Thoracic aorta (tissue), 2 donors: ENCODE measurements at regions not wholly inside any gene's neighbourhood (a gene's known extent, or its start where the extent isn't known, plus 50 kb on each side); places are given as distances from the start of the nearest gene placed in this dataset.

Experiments
- ATAC-seq: fragments of 150-250 bp; one replicate; pipeline ENCODE4 v1.8.0; 2017; ENCODE audit warnings: low read depth; ENCODE audit not compliant: insufficient number of reproducible peaks, low FRiP score
- DNase-seq: peaks from one replicate; pipeline ENCODE4 v3.0.0-alpha.2; 2020; ENCODE audit warnings: low spot score
- H3K27ac ChIP-seq, 2 donors: fragments of 200-600 bp; sonication (generic); 1 replicate in 1 of 2; 2 replicates in 1 of 2; pipeline ENCODE4 v1.5.1; 2016; ENCODE audit warnings: mild to moderate bottlenecking in 2 of 2, moderate library complexity in 2 of 2
- H3K27me3 ChIP-seq: fragments of 200-600 bp; sonication (generic); replicated peaks from 2 replicates; pipeline ENCODE4 v1.6.0; 2016; ENCODE audit warnings: mild to moderate bottlenecking; ENCODE audit not compliant: insufficient read depth
- H3K36me3 ChIP-seq: fragments of 200-600 bp; sonication (generic); one replicate; pipeline ENCODE4 v1.5.1; 2016
- H3K4me1 ChIP-seq, 2 donors: fragments of 200-600 bp; sonication (generic); 1 replicate in 1 of 2; 2 replicates in 1 of 2; pipeline versions ENCODE4 v1.5.1 to v1.6.0; 2016; ENCODE audit warnings: low read depth in 2 of 2, mild to moderate bottlenecking in 1 of 2; ENCODE audit not compliant: control insufficient read depth in 1 of 2
- H3K4me3 ChIP-seq: fragments of 200-600 bp; sonication (generic); 2 replicates; pipeline ENCODE4 v1.5.1; 2016; ENCODE audit warnings: mild to moderate bottlenecking
- H3K9me3 ChIP-seq: fragments of 200-600 bp; sonication (generic); 2 replicates; pipeline ENCODE4 v1.5.1; 2016
- TF ChIP-seq, protein P1 (sequence below): fragments of 200-600 bp; sonication (generic); IDR thresholded peaks from one replicate; pipeline ENCODE4 v1.5.1; 2019; ENCODE audit warnings: antibody characterized with exemption

DNA sequence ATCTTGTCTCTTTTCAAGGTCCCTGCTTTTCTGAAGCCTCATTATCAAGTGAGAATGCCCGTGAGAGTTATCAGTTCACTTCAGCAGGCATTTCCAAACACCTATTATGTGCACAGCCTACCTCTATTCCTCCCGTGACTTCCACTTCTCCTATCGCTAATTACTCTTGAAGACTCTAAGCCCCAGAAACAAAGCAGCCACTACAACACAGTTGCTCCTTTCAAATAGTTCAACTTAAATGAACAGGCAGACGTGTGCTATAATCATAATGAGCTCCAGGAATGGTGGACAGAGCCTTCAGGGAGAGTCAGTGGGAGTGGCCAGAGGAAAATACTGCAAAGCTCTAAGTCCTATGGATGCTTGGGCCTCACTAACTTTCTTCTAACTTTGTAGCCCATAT is 159.0 kb downstream of the RDH14 start:
- DNase-seq (no peak), ATAC-seq (no peak)
- Histone ChIP-seq H3K4me1 (no peaks in the 10 kb centered on the region), H3K27ac (no peak overlapping the region), H3K36me3 (no peaks in the 10 kb centered on the region), H3K4me3 (no peak overlapping the region), H3K9me3 (no peaks in the 10 kb centered on the region), H3K27me3 (no peaks in the 10 kb centered on the region)
- TF ChIP-seq, protein P1, sequence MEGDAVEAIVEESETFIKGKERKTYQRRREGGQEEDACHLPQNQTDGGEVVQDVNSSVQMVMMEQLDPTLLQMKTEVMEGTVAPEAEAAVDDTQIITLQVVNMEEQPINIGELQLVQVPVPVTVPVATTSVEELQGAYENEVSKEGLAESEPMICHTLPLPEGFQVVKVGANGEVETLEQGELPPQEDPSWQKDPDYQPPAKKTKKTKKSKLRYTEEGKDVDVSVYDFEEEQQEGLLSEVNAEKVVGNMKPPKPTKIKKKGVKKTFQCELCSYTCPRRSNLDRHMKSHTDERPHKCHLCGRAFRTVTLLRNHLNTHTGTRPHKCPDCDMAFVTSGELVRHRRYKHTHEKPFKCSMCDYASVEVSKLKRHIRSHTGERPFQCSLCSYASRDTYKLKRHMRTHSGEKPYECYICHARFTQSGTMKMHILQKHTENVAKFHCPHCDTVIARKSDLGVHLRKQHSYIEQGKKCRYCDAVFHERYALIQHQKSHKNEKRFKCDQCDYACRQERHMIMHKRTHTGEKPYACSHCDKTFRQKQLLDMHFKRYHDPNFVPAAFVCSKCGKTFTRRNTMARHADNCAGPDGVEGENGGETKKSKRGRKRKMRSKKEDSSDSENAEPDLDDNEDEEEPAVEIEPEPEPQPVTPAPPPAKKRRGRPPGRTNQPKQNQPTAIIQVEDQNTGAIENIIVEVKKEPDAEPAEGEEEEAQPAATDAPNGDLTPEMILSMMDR: no peak

DNA sequence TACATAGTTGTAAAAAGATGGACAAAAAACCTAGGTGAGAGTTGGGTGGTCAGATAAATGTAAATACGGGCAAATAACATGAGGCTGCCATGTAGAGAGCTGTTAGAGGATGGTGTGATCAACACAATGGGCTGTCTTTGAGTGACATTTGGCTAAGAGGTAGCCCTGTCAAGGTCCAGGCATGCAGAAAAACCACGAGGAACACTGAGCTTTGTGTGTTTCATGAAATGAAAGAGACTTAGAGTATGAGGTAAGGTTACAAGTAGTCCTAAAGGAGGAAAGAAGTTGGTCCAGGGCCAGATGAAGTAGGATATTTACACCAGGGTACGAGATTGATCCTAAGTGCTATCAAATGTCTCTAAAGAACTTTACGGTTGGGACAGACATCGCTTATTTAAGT is 160.9 kb downstream of the RDH14 start:
- Histone ChIP-seq H3K27ac (no peak overlapping the region), H3K4me1 (no peaks in the 10 kb centered on the region), H3K9me3 (no peaks in the 10 kb centered on the region), H3K36me3 (no peaks in the 10 kb centered on the region), H3K4me3 (no peak overlapping the region), H3K27me3 (no peaks in the 10 kb centered on the region)
- DNase-seq (no peak), ATAC-seq (no peak)
- TF ChIP-seq, protein P1: no peak

DNA sequence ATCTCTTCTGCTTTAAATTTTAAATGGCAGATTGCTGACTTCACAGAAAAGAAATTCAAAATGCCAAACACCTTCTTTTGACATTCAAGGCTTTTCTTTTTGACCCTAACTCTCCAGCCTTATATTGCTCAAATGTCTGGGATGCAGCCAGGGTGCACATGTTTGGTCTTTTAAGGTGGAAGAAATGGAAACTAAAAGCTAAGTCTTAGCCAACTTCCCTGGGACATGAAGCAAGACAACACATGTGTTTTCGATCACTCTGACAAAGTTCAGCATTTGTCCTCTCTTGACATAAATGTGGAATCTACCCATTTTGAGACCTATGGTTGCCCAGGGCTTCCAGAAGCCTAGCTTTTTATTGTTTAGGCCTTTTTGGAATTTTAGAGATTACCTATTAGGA is 161.6 kb downstream of the RDH14 start:
- TF ChIP-seq, protein P1: no peak
- ATAC-seq (no peak), DNase-seq (no peak)
- H3K27ac ChIP-seq: no peak overlapping the region
- H3K9me3 ChIP-seq: no peaks in the 10 kb centered on the region
- H3K4me3 ChIP-seq: no peak overlapping the region
- H3K4me1 ChIP-seq: no peaks in the 10 kb centered on the region
- no peaks in the 10 kb centered on the region for H3K27me3 ChIP-seq
- H3K36me3 ChIP-seq: no peaks in the 10 kb centered on the region

DNA sequence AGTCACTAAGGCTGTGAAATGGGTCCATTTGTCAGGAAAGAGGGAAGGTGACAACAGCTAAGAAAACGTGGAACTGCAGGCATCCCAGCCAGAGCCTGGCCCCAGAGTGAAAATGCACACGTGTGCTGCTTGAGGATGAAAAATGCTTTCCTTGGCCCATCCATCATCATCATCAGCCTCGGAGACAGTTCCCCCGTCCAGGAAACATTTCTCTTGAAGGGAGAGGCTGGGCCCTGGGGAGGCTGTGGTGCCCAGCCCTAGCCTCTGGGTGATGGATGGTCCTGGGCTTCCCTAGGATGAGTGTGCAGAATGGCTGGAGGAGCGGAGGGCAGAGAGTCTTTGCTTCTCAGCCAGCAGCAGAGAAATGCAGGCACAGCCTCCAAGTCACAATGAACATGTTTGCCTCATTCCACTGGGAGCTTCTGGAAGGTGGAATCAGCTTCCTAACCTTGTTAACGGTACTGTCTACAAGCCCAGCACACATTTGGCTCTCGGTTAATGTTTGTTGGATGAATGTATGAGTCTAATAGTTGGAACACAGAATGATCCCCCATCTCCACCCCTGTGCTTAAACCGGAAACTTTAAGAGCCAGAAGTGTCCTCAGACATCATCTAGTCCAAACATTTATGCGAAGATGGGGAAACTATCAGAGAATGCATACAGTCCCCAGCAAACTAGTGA is 164.0 kb downstream of the RDH14 start:
- TF ChIP-seq, protein P1: no peak
- Histone ChIP-seq H3K4me1 (no peaks in the 10 kb centered on the region), H3K27ac (no peak overlapping the region), H3K36me3 (no peaks in the 10 kb centered on the region), H3K9me3 (no peaks in the 10 kb centered on the region), H3K27me3 (no peaks in the 10 kb centered on the region), H3K4me3 (no peak overlapping the region)
- DNase-seq (no peak), ATAC-seq (no peak)

DNA sequence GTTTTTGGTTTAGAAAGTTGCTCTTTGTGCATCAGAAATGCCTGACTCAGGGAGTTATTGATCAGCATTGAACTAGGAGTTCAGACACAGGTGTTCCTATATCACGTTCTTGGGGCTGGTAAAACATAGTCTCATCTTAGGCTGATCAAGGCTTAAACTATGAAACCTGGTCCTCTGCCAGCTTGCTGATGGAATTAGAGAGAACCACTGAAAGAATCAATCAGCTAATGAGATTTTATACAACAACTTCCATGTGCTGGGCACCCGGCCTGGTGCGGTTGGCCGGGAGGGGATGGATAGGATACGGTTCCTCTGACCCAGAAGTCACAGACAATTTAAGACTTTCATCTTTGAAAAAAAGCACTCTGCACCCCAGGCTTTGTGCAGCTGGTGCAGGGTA is 164.9 kb downstream of the RDH14 start:
- H3K9me3 ChIP-seq: no peaks in the 10 kb centered on the region
- no peaks in the 10 kb centered on the region for H3K27me3 ChIP-seq
- DNase-seq (no peak), ATAC-seq (no peak)
- H3K36me3 ChIP-seq: no peaks in the 10 kb centered on the region
- TF ChIP-seq, protein P1: no peak
- no peak overlapping the region for H3K4me3 ChIP-seq
- H3K4me1 ChIP-seq: no peaks in the 10 kb centered on the region
- no peak overlapping the region for H3K27ac ChIP-seq
